ENCODE measurements at regions not wholly inside any gene's neighbourhood (a gene's known extent, or its start where the extent isn't known, plus 50 kb on each side); places are given as distances from the start of the nearest gene placed in this dataset.
"Not testable (repeated sequence)": the region's sequence is repeated elsewhere in the genome, so short reads cannot be mapped to it uniquely, and the experiment has no call there.

GRCh38 chr4:151582098-151582497 lies 173.1 kb downstream of the FHIP1A start:
- no peak overlapping the region for H3K4me2 ChIP-seq (ENCODE audit: low read length)
- H3K36me3 ChIP-seq (ENCODE audit: insufficient read depth, low read length), result no peaks in the 10 kb centered on the region
- no peaks in the 10 kb centered on the region for H3K4me1 ChIP-seq (ENCODE audit: insufficient read depth, low read length)
- Mint-ChIP-seq H3K4me1 (ENCODE audit: low read depth, unreplicated experiment) (peaks cover 6% of the 10 kb centered on the region), H3K4me3 (ENCODE audit: unreplicated experiment) (no peak overlapping the region), H3K27ac (ENCODE audit: unreplicated experiment) (no peak overlapping the region), H3K27me3 (ENCODE audit: low read depth, unreplicated experiment) (peaks cover 2% of the 10 kb centered on the region), H3K9me3 (ENCODE audit: unreplicated experiment) (no peaks in the 10 kb centered on the region), H3K36me3 (ENCODE audit: low read depth, unreplicated experiment) (no peaks in the 10 kb centered on the region)
- no peaks in the 10 kb centered on the region for H3K79me2 ChIP-seq (ENCODE audit: insufficient read depth, low read length)
- no peak for FAIRE-seq
- H3K27me3 ChIP-seq (ENCODE audit: insufficient read depth, low read length), result no peaks in the 10 kb centered on the region
- no peak overlapping the region for H3K4me3 ChIP-seq (ENCODE audit: insufficient read depth, low read depth, low read length)
- no peak overlapping the region for H3K9ac ChIP-seq (ENCODE audit: low read length)
- H3K27ac ChIP-seq (ENCODE audit: low read depth, low read length), result no peak overlapping the region
- H3K9me3 ChIP-seq (ENCODE audit: insufficient read depth, low read depth, low read length), result no peaks in the 10 kb centered on the region
- TF ChIP-seq EZH2 (IDR thresholded peaks at IDR 0.05; ENCODE audit: insufficient read depth, low read length) (no peak), CTCF (IDR thresholded peaks at IDR 0.05; ENCODE audit: insufficient read depth, low read depth, low read length) (no peak)
- DNase-seq (ENCODE audit: low read depth), result no peak
- H2AFZ ChIP-seq (ENCODE audit: low read depth, low read length), result no peak overlapping the region
- no peaks in the 10 kb centered on the region for H4K20me1 ChIP-seq (ENCODE audit: insufficient read depth, low read length)

- TF ChIP-seq CTCF (IDR thresholded peaks at IDR 0.05; ENCODE audit: insufficient read depth, low read depth, low read length) (no peak), EZH2 (IDR thresholded peaks at IDR 0.05; ENCODE audit: insufficient read depth, low read length) (no peak)
- Histone ChIP-seq H3K36me3 (ENCODE audit: insufficient read depth, low read length) (no peaks in the 10 kb centered on the region), H3K79me2 (ENCODE audit: insufficient read depth, low read length) (no peaks in the 10 kb centered on the region), H3K9me3 (ENCODE audit: insufficient read depth, low read depth, low read length) (no peaks in the 10 kb centered on the region), H3K9ac (ENCODE audit: low read length) (no peak overlapping the region), H3K4me2 (ENCODE audit: low read length) (no peak overlapping the region), H2AFZ (ENCODE audit: low read depth, low read length) (no peak overlapping the region), H4K20me1 (ENCODE audit: insufficient read depth, low read length) (no peaks in the 10 kb centered on the region), H3K4me1 (ENCODE audit: insufficient read depth, low read length) (no peaks in the 10 kb centered on the region), H3K27ac (ENCODE audit: low read depth, low read length) (no peak overlapping the region), H3K4me3 (ENCODE audit: insufficient read depth, low read depth, low read length) (no peak overlapping the region), H3K27me3 (ENCODE audit: insufficient read depth, low read length) (no peaks in the 10 kb centered on the region)
- DNase-seq (ENCODE audit: low read depth) (no peak), FAIRE-seq (no peak)
- H3K36me3 Mint-ChIP-seq (ENCODE audit: low read depth, unreplicated experiment), result no peaks in the 10 kb centered on the region
- H3K4me1 Mint-ChIP-seq (ENCODE audit: low read depth, unreplicated experiment), result peaks cover 6% of the 10 kb centered on the region
- no peak overlapping the region for H3K4me3 Mint-ChIP-seq (ENCODE audit: unreplicated experiment)
- peaks cover 2% of the 10 kb centered on the region for H3K27me3 Mint-ChIP-seq (ENCODE audit: low read depth, unreplicated experiment)
- no peak overlapping the region for H3K27ac Mint-ChIP-seq (ENCODE audit: unreplicated experiment)
- H3K9me3 Mint-ChIP-seq (ENCODE audit: unreplicated experiment), result no peaks in the 10 kb centered on the region
Observed at GRCh38 chr4:151583157-151583914, 174.4 kb downstream of the FHIP1A start.

- H3K4me2 ChIP-seq (ENCODE audit: low read length), result no peak overlapping the region
- H4K20me1 ChIP-seq (ENCODE audit: insufficient read depth, low read length), result no peaks in the 10 kb centered on the region
- FAIRE-seq (no peak), DNase-seq (ENCODE audit: low read depth) (no peak)
- H3K4me3 ChIP-seq (ENCODE audit: insufficient read depth, low read depth, low read length), result no peak overlapping the region
- H3K9me3 Mint-ChIP-seq (ENCODE audit: unreplicated experiment), result no peaks in the 10 kb centered on the region
- no peak overlapping the region for H3K9ac ChIP-seq (ENCODE audit: low read length)
- no peak for TF ChIP-seq CTCF (IDR thresholded peaks at IDR 0.05; ENCODE audit: insufficient read depth, low read depth, low read length)
- TF ChIP-seq EZH2 (IDR thresholded peaks at IDR 0.05; ENCODE audit: insufficient read depth, low read length), result no peak
- no peaks in the 10 kb centered on the region for H3K79me2 ChIP-seq (ENCODE audit: insufficient read depth, low read length)
- H2AFZ ChIP-seq (ENCODE audit: low read depth, low read length), result no peak overlapping the region
- H3K36me3 ChIP-seq (ENCODE audit: insufficient read depth, low read length), result no peaks in the 10 kb centered on the region
- no peaks in the 10 kb centered on the region for H3K9me3 ChIP-seq (ENCODE audit: insufficient read depth, low read depth, low read length)
- peaks cover 6% of the 10 kb centered on the region for H3K4me1 Mint-ChIP-seq (ENCODE audit: low read depth, unreplicated experiment)
- no peaks in the 10 kb centered on the region for H3K27me3 ChIP-seq (ENCODE audit: insufficient read depth, low read length)
- no peaks in the 10 kb centered on the region for H3K36me3 Mint-ChIP-seq (ENCODE audit: low read depth, unreplicated experiment)
- H3K27ac Mint-ChIP-seq (ENCODE audit: unreplicated experiment), result no peak overlapping the region
- H3K4me1 ChIP-seq (ENCODE audit: insufficient read depth, low read length), result no peaks in the 10 kb centered on the region
- no peak overlapping the region for H3K27ac ChIP-seq (ENCODE audit: low read depth, low read length)
- H3K27me3 Mint-ChIP-seq (ENCODE audit: low read depth, unreplicated experiment), result peaks cover 2% of the 10 kb centered on the region
- H3K4me3 Mint-ChIP-seq (ENCODE audit: unreplicated experiment), result no peak overlapping the region
Observed at GRCh38 chr4:151584101-151584500, 175.1 kb downstream of the FHIP1A start.

- not testable (repeated sequence) for FAIRE-seq; H3K27me3 ChIP-seq (ENCODE audit: insufficient read depth, low read length); H3K9me3 Mint-ChIP-seq (ENCODE audit: unreplicated experiment)
Observed at GRCh38 chr4:151595629-151596028, 165.2 kb downstream of the GATB start.

More at GRCh38 chr4:151595629-151596028, 165.2 kb downstream of the GATB start:
- H3K27ac ChIP-seq (ENCODE audit: low read depth, low read length); H3K27me3 Mint-ChIP-seq (ENCODE audit: low read depth, unreplicated experiment); DNase-seq (ENCODE audit: low read depth); H3K9ac ChIP-seq (ENCODE audit: low read length); H3K36me3 Mint-ChIP-seq (ENCODE audit: low read depth, unreplicated experiment); H3K4me2 ChIP-seq (ENCODE audit: low read length); H3K27ac Mint-ChIP-seq (ENCODE audit: unreplicated experiment); H3K4me1 ChIP-seq (ENCODE audit: insufficient read depth, low read length); H3K4me1 Mint-ChIP-seq (ENCODE audit: low read depth, unreplicated experiment); H3K4me3 ChIP-seq (ENCODE audit: insufficient read depth, low read depth, low read length); H3K9me3 ChIP-seq (ENCODE audit: insufficient read depth, low read depth, low read length); H4K20me1 ChIP-seq (ENCODE audit: insufficient read depth, low read length); H3K36me3 ChIP-seq (ENCODE audit: insufficient read depth, low read length); H3K79me2 ChIP-seq (ENCODE audit: insufficient read depth, low read length); H2AFZ ChIP-seq (ENCODE audit: low read depth, low read length); H3K4me3 Mint-ChIP-seq (ENCODE audit: unreplicated experiment): not testable (repeated sequence)

All from astrocyte (in vitro differentiated cells and primary cell).